ENCODE measurements at regions not wholly inside any gene's neighbourhood (a gene's known extent, or its start where the extent isn't known, plus 50 kb on each side); places are given as distances from the start of the nearest gene placed in this dataset.

DNA sequence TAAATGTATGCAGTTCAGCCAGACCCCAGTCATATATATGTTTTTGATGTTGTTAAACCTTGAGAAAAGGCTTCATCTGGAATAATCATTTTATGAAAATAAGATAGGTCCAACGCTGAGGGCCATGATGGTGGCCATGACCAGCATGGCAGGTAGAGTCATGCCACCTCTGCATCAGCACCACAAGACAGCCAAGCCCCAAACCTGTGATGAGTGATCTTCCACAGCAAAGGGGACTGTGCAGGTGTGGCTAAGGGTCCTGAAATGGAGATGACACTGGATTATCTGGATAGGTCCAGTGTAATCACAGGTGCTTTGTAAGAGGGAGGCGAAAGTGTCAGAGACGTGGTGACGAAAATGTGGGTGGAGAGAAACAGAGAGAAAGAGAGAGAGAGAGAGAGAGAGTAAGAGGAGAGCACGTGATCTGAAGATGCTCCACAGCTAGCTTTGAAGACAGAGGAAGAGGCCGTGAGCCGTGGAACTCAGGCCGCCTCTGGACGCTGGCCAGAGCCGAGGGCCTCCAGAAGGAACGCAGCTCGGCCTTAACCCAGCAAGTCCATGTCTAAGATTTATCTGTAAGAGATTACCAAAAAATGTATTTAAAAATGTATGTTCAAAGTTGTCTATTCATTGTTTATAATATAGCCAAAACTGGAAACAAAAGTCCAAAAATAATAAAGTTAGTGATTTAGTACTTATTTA is 304.4 kb upstream of the SHH start:
- WGBS (ENCODE audit: missing lambda C conversion rate) = 86% methylated on average over 12 of the region's 12 CpGs
- DNase-seq (ENCODE audit: low read depth in 1 of 2, low spot score in 1 of 2) (no peak), FAIRE-seq (no peak), ATAC-seq (no peak)
- H3K9me3 ChIP-seq = no peaks in the 10 kb centered on the region
- H3K4me2 ChIP-seq = no peak overlapping the region
- TF ChIP-seq, protein P1, sequence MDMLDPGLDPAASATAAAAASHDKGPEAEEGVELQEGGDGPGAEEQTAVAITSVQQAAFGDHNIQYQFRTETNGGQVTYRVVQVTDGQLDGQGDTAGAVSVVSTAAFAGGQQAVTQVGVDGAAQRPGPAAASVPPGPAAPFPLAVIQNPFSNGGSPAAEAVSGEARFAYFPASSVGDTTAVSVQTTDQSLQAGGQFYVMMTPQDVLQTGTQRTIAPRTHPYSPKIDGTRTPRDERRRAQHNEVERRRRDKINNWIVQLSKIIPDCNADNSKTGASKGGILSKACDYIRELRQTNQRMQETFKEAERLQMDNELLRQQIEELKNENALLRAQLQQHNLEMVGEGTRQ (IDR thresholded peaks at IDR 0.05) = no peak
- no peak for TF ChIP-seq TP53 (CRISPR knock-in tag; IDR thresholded peaks at IDR 0.05)
- TF ChIP-seq, protein P2, sequence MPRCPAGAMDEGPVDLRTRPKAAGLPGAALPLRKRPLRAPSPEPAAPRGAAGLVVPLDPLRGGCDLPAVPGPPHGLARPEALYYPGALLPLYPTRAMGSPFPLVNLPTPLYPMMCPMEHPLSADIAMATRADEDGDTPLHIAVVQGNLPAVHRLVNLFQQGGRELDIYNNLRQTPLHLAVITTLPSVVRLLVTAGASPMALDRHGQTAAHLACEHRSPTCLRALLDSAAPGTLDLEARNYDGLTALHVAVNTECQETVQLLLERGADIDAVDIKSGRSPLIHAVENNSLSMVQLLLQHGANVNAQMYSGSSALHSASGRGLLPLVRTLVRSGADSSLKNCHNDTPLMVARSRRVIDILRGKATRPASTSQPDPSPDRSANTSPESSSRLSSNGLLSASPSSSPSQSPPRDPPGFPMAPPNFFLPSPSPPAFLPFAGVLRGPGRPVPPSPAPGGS (IDR thresholded peaks at IDR 0.05) = no peak
- no peak overlapping the region for H3K27ac ChIP-seq
- no peak overlapping the region for H3K4me3 ChIP-seq
- CTCF ChIA-PET = no interaction called here
- no peaks in the 10 kb centered on the region for H3K4me1 ChIP-seq
- POLR2A ChIA-PET = no interaction called here

DNA sequence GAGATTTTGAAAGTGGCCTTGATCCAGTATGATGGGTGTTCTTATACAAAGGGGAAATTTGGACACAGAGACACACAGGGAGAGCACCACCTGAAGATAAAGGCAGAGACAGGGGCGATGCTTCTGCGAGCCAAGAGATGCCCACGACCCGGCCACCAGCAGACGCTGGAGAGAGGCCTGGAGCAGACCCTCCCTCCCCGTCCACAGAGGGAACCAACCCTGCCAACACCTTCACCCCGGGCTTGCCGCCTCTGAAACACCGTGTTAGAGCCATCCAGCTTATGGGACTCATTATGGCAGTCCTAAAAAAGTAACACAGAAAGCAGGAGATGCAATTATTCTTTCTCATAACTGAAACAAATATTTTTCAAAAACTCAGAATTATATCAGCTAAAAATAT is 303.3 kb upstream of the SHH start:
- Histone ChIP-seq H3K4me2 (no peak overlapping the region), H3K4me1 (no peaks in the 10 kb centered on the region), H3K27ac (no peak overlapping the region), H3K9me3 (no peaks in the 10 kb centered on the region), H3K4me3 (no peak overlapping the region)
- DNase-seq (ENCODE audit: low read depth in 1 of 2, low spot score in 1 of 2) (no peak), FAIRE-seq (no peak), ATAC-seq (no peak)
- 61% methylated on average over 9 of the region's 9 CpGs for WGBS (ENCODE audit: missing lambda C conversion rate)
- CTCF ChIA-PET = no interaction called here
- TF ChIP-seq, protein P3, sequence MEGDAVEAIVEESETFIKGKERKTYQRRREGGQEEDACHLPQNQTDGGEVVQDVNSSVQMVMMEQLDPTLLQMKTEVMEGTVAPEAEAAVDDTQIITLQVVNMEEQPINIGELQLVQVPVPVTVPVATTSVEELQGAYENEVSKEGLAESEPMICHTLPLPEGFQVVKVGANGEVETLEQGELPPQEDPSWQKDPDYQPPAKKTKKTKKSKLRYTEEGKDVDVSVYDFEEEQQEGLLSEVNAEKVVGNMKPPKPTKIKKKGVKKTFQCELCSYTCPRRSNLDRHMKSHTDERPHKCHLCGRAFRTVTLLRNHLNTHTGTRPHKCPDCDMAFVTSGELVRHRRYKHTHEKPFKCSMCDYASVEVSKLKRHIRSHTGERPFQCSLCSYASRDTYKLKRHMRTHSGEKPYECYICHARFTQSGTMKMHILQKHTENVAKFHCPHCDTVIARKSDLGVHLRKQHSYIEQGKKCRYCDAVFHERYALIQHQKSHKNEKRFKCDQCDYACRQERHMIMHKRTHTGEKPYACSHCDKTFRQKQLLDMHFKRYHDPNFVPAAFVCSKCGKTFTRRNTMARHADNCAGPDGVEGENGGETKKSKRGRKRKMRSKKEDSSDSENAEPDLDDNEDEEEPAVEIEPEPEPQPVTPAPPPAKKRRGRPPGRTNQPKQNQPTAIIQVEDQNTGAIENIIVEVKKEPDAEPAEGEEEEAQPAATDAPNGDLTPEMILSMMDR (IDR thresholded peaks at IDR 0.05) = no peak
- no peak for TF ChIP-seq BHLHE40 (IDR thresholded peaks at IDR 0.05; ENCODE audit: low read depth, low read length)
- TF ChIP-seq, protein P4, sequence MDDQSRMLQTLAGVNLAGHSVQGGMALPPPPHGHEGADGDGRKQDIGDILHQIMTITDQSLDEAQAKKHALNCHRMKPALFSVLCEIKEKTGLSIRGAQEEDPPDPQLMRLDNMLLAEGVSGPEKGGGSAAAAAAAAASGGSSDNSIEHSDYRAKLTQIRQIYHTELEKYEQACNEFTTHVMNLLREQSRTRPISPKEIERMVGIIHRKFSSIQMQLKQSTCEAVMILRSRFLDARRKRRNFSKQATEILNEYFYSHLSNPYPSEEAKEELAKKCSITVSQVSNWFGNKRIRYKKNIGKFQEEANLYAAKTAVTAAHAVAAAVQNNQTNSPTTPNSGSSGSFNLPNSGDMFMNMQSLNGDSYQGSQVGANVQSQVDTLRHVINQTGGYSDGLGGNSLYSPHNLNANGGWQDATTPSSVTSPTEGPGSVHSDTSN (IDR thresholded peaks at IDR 0.05) = no peak
- TF ChIP-seq, protein P5, sequence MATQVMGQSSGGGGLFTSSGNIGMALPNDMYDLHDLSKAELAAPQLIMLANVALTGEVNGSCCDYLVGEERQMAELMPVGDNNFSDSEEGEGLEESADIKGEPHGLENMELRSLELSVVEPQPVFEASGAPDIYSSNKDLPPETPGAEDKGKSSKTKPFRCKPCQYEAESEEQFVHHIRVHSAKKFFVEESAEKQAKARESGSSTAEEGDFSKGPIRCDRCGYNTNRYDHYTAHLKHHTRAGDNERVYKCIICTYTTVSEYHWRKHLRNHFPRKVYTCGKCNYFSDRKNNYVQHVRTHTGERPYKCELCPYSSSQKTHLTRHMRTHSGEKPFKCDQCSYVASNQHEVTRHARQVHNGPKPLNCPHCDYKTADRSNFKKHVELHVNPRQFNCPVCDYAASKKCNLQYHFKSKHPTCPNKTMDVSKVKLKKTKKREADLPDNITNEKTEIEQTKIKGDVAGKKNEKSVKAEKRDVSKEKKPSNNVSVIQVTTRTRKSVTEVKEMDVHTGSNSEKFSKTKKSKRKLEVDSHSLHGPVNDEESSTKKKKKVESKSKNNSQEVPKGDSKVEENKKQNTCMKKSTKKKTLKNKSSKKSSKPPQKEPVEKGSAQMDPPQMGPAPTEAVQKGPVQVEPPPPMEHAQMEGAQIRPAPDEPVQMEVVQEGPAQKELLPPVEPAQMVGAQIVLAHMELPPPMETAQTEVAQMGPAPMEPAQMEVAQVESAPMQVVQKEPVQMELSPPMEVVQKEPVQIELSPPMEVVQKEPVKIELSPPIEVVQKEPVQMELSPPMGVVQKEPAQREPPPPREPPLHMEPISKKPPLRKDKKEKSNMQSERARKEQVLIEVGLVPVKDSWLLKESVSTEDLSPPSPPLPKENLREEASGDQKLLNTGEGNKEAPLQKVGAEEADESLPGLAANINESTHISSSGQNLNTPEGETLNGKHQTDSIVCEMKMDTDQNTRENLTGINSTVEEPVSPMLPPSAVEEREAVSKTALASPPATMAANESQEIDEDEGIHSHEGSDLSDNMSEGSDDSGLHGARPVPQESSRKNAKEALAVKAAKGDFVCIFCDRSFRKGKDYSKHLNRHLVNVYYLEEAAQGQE (IDR thresholded peaks at IDR 0.05) = no peak
- TF ChIP-seq, protein P2 (IDR thresholded peaks at IDR 0.05) = no peak
- no peak for TF ChIP-seq ZFP36 (IDR thresholded peaks at IDR 0.05; ENCODE audit: borderline replicate concordance, partially characterized antibody)
- TF ChIP-seq RNF2 (IDR thresholded peaks at IDR 0.05; ENCODE audit: borderline replicate concordance, low read depth) = no peak
- TF ChIP-seq, protein P6, sequence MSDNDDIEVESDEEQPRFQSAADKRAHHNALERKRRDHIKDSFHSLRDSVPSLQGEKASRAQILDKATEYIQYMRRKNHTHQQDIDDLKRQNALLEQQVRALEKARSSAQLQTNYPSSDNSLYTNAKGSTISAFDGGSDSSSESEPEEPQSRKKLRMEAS (IDR thresholded peaks at IDR 0.05) = no peak
- TF ChIP-seq ZNF302 (CRISPR knock-in tag; IDR thresholded peaks at IDR 0.05) = no peak
- TF ChIP-seq CBX2 (IDR thresholded peaks at IDR 0.05; ENCODE audit: borderline replicate concordance, low read depth) = no peak
- TF ChIP-seq, protein P7, sequence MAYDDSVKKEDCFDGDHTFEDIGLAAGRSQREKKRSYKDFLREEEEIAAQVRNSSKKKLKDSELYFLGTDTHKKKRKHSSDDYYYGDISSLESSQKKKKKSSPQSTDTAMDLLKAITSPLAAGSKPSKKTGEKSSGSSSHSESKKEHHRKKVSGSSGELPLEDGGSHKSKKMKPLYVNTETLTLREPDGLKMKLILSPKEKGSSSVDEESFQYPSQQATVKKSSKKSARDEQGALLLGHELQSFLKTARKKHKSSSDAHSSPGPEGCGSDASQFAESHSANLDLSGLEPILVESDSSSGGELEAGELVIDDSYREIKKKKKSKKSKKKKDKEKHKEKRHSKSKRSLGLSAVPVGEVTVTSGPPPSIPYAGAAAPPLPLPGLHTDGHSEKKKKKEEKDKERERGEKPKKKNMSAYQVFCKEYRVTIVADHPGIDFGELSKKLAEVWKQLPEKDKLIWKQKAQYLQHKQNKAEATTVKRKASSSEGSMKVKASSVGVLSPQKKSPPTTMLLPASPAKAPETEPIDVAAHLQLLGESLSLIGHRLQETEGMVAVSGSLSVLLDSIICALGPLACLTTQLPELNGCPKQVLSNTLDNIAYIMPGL (CRISPR knock-in tag; IDR thresholded peaks at IDR 0.05; ENCODE audit: borderline replicate concordance) = no peak
- TF ChIP-seq, protein P1 (IDR thresholded peaks at IDR 0.05) = no peak
- TF ChIP-seq KDM1A (IDR thresholded peaks at IDR 0.05; ENCODE audit: low read depth) = no peak
- TF ChIP-seq EHF (CRISPR knock-in tag; IDR thresholded peaks at IDR 0.05) = no peak
- no peak for TF ChIP-seq GATA3 (IDR thresholded peaks at IDR 0.05; ENCODE audit: borderline replicate concordance)
- no peak for TF ChIP-seq ZSCAN20 (CRISPR knock-in tag; IDR thresholded peaks at IDR 0.05)
- TF ChIP-seq CHD2 (IDR thresholded peaks at IDR 0.05; ENCODE audit: low read length, partially characterized antibody) = no peak
- no peak for TF ChIP-seq RFX5 (IDR thresholded peaks at IDR 0.05)
- no peak for TF ChIP-seq TP53 (CRISPR knock-in tag; IDR thresholded peaks at IDR 0.05)
- TF ChIP-seq HOXB5 (CRISPR knock-in tag; IDR thresholded peaks at IDR 0.05) = no peak
- POLR2A ChIA-PET = no interaction called here
